ENCODE measurements at regions not wholly inside any gene's neighbourhood (a gene's known extent, or its start where the extent isn't known, plus 50 kb on each side); places are given as distances from the start of the nearest gene placed in this dataset.
"Not testable (repeated sequence)": the region's sequence is repeated elsewhere in the genome, so short reads cannot be mapped to it uniquely, and the experiment has no call there.

- in situ Hi-C loops (cut with MboI; ENCODE audit: low pct_unique_long_range_greater_than_20kb, low sequenced_read_pairs, unreplicated experiment) = no loop called here
- TF ChIP-seq CTCF (IDR thresholded peaks at IDR 0.05; ENCODE audit: extremely low read depth, insufficient read depth, missing control alignments) = no peak
- no peak for DNase-seq (ENCODE audit: low spot score)
Measured at GRCh38 chr16:8407351-8407750, 183.0 kb downstream of the TMEM114 start.

DNA sequence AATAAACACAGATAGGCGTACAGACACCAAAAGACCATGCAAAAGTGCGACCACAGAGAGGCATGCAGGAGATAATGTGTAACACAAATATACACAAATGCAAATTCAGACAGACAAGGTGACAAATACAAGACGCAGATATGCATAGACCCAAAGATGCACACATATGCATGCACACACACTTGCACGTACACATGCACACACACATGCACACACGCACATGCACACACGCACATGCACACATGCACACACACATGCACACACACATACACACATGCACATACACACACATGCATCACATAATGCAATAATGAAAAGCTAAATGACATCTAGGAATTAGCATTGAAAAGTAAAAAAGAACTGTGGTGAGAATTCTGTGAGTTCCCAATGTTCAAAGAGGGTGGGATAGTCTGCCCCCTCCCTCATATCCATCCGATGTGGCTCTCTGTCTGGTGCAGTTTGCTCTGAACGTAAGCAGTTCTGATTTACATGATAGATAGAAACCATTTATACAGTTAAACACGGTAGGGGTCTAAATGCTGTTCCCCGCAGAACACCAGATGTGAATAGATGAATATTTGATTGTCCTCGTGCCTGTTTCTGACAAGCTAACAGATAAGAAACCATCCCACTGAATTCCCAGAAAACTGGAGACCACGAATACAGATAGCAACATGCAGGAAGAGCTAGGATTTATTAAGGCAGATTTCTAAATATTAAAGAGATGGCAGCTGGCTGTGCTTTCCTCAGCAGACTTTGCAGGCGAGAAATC is 186.1 kb downstream of the TMEM114 start:
- no peak for DNase-seq (ENCODE audit: low spot score)
- TF ChIP-seq CTCF (IDR thresholded peaks at IDR 0.05; ENCODE audit: extremely low read depth, insufficient read depth, missing control alignments) = no peak
- in situ Hi-C loops (cut with MboI; ENCODE audit: low pct_unique_long_range_greater_than_20kb, low sequenced_read_pairs, unreplicated experiment) = no loop called here

GRCh38 chr16:8402981-8403843 is 187.1 kb downstream of the TMEM114 start:
- TF ChIP-seq CTCF (IDR thresholded peaks at IDR 0.05; ENCODE audit: extremely low read depth, insufficient read depth, missing control alignments) = no peak
- DNase-seq (ENCODE audit: low spot score) = no peak
- in situ Hi-C loops (cut with MboI; ENCODE audit: low pct_unique_long_range_greater_than_20kb, low sequenced_read_pairs, unreplicated experiment) = no loop called here

- DNase-seq (ENCODE audit: low spot score); in situ Hi-C loops (cut with MboI; ENCODE audit: low pct_unique_long_range_greater_than_20kb, low sequenced_read_pairs, unreplicated experiment): not testable (repeated sequence)
Measured at GRCh38 chr16:8400683-8401082, 189.6 kb downstream of the TMEM114 start.

DNA sequence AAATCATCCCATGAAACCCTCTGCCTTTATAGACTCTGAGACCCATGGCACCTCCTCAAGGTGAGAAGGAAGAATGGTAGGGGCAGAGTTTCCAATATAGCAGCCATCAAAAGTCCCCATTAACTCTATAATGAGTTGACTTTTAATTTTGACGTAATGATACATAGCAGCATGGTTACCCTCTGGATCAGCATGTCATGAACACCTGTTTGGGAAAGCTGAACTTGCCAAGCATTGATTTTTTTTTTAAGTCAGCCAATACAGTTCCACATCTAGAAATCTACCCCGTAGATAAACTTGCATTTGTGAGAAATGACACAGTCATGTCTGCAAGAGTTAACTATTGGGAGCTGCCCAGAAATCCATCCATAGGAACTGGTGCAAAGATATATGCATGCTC is 191.8 kb downstream of the TMEM114 start:
- no peak for DNase-seq (ENCODE audit: low spot score)
- TF ChIP-seq CTCF (IDR thresholded peaks at IDR 0.05; ENCODE audit: extremely low read depth, insufficient read depth, missing control alignments) = no peak
- in situ Hi-C loops (cut with MboI; ENCODE audit: low pct_unique_long_range_greater_than_20kb, low sequenced_read_pairs, unreplicated experiment) = no loop called here

DNA sequence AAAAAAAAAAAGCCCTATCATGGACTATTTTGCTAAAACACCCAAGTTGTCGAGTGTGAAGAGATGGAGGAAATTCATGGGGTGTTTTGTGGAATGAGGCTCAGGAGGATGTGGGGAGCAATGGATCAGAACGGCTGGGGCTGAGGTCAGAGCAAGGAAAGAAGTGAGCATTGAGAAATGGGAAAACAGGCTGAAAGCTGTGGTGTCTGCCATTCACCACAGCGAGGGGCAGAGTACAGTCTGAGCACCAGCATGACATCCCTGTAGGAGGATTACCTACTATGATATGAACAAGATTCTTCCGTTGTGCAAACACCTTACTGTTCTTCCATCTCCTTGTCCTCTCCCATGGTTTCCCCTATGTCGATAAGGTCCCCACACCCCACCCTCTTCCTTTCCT is 193.1 kb downstream of the TMEM114 start:
- in situ Hi-C loops (cut with MboI; ENCODE audit: low pct_unique_long_range_greater_than_20kb, low sequenced_read_pairs, unreplicated experiment) = no loop called here
- DNase-seq (ENCODE audit: low spot score) = no peak
- no peak for TF ChIP-seq CTCF (IDR thresholded peaks at IDR 0.05; ENCODE audit: extremely low read depth, insufficient read depth, missing control alignments)

- no peak for DNase-seq (ENCODE audit: low spot score)
- in situ Hi-C loops (cut with MboI; ENCODE audit: low pct_unique_long_range_greater_than_20kb, low sequenced_read_pairs, unreplicated experiment) = no loop called here
- no peak for TF ChIP-seq CTCF (IDR thresholded peaks at IDR 0.05; ENCODE audit: extremely low read depth, insufficient read depth, missing control alignments)
Measured at GRCh38 chr16:8396463-8396862, 193.8 kb downstream of the TMEM114 start.

Data from GM13977 (cell line).